Activated CD8-positive, alpha-beta T cell treated with anti-CD3 and anti-CD28 coated beads for 36 hours (primary cell): ENCODE measurements at regions not wholly inside any gene's neighbourhood (a gene's known extent, or its start where the extent isn't known, plus 50 kb on each side); places are given as distances from the start of the nearest gene placed in this dataset.

Experiments
- ATAC-seq: fragments of 200-7000 bp; cut with Tn5 transposase; one replicate; pipeline ENCODE4 v1.10.0; 2021; ENCODE audit warnings: mild to moderate bottlenecking, moderate library complexity
- CTCF ChIA-PET: fragments of 350-600 bp; sonication (Branson Sonifier 250); formaldehyde crosslinking; loops from one replicate; lab custom pipeline; 2021; ENCODE audit warnings: antibody characterized with exemption; lab: Charles Lee
- POLR2A ChIA-PET: fragments of 350-600 bp; sonication (Branson Sonifier 250); formaldehyde crosslinking; loops from one replicate; lab custom pipeline; 2021; ENCODE audit warnings: antibody characterized with exemption; lab: Charles Lee
- DNase-seq: peaks from one replicate; pipeline ENCODE4 v3.0.0-alpha.2; 2020
- H3K27ac Mint-ChIP-seq: one replicate; pipeline ENCODE4 v1.8.0; 2021; ENCODE audit warnings: mild to moderate bottlenecking, mixed read lengths
- H3K27me3 Mint-ChIP-seq: one replicate; pipeline ENCODE4 v1.8.0; 2021; ENCODE audit warnings: mixed read lengths
- H3K36me3 Mint-ChIP-seq: one replicate; pipeline ENCODE4 v1.8.0; 2021; ENCODE audit warnings: low read depth, mixed read lengths
- H3K4me1 Mint-ChIP-seq: one replicate; pipeline ENCODE4 v1.8.0; 2021; ENCODE audit warnings: low read depth, mixed read lengths
- H3K4me3 Mint-ChIP-seq: one replicate; pipeline ENCODE4 v1.8.0; 2021; ENCODE audit warnings: mild to moderate bottlenecking, moderate library complexity, mixed read lengths
- H3K9me3 Mint-ChIP-seq: one replicate; pipeline ENCODE4 v1.8.0; 2021; ENCODE audit warnings: mixed read lengths
- intact Hi-C: fragments of 100-400 bp; cut with micrococcal nuclease; formaldehyde crosslinking; loops from one replicate; pipeline ENCODE4 v1.10.0; 2022
- TF ChIP-seq, protein P1 (sequence below): fragments of 200-600 bp; IDR thresholded peaks from one replicate; pipeline ENCODE4 v1.8.0; 2022; ENCODE audit warnings: antibody characterized with exemption, mild to moderate bottlenecking

DNA sequence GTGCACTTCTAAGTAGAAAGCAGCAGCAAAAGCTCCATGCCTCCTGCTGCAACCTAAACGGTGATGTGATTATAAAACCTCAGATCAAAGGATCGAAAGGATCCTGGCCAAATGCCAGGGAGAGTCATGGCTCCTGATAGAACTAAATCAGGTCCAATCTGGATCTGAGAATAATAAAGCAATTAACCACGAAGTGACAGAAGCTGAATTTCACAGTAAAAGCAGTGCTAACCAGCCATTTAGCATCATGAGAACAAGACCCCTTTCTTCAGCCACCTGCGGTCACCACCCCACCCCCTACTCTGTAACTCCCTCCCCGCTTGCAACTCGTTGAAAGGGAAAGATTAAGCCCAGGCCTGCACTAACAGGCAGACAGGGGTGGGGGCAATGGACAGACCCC is 748.7 kb downstream of the BCL11A start:
- DNase-seq (no peak), ATAC-seq (no peak)
- CTCF ChIA-PET: no interaction called here
- TF ChIP-seq, protein P1, sequence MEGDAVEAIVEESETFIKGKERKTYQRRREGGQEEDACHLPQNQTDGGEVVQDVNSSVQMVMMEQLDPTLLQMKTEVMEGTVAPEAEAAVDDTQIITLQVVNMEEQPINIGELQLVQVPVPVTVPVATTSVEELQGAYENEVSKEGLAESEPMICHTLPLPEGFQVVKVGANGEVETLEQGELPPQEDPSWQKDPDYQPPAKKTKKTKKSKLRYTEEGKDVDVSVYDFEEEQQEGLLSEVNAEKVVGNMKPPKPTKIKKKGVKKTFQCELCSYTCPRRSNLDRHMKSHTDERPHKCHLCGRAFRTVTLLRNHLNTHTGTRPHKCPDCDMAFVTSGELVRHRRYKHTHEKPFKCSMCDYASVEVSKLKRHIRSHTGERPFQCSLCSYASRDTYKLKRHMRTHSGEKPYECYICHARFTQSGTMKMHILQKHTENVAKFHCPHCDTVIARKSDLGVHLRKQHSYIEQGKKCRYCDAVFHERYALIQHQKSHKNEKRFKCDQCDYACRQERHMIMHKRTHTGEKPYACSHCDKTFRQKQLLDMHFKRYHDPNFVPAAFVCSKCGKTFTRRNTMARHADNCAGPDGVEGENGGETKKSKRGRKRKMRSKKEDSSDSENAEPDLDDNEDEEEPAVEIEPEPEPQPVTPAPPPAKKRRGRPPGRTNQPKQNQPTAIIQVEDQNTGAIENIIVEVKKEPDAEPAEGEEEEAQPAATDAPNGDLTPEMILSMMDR: no peak
- Mint-ChIP-seq H3K4me3 (no peak overlapping the region), H3K27ac (no peak overlapping the region), H3K36me3 (no peaks in the 10 kb centered on the region), H3K9me3 (no peaks in the 10 kb centered on the region), H3K27me3 (no peaks in the 10 kb centered on the region), H3K4me1 (no peaks in the 10 kb centered on the region)
- POLR2A ChIA-PET: no interaction called here
- intact Hi-C loops: no loop called here

DNA sequence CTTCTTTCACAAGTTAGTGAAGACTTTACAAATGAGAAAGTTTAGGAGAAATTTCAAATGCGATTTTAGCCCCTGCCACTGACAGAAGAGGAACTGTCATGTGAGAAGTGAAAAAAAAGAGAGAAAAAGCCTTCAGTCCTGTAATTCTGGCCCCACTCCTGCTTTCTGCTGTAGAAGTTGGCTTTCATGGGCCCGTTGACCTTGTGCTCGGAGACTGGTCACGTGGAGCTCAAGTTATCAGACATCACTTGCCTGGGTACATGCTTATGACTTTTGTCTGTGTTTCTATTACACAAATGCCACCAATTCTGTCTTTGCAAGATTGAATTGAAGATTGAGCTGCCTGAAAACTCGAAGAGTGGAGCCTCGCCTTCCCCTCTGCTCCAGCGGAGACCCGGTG is 749.9 kb downstream of the BCL11A start:
- no peaks in the 10 kb centered on the region for H3K36me3 Mint-ChIP-seq
- H3K4me1 Mint-ChIP-seq: no peaks in the 10 kb centered on the region
- no peak overlapping the region for H3K4me3 Mint-ChIP-seq
- no peak overlapping the region for H3K27ac Mint-ChIP-seq
- intact Hi-C loops: no loop called here
- TF ChIP-seq, protein P1: no peak
- ATAC-seq: no peak
- H3K9me3 Mint-ChIP-seq: no peaks in the 10 kb centered on the region
- CTCF ChIA-PET: no interaction called here
- H3K27me3 Mint-ChIP-seq: no peaks in the 10 kb centered on the region
- POLR2A ChIA-PET: interaction anchor here (0.5 kb wide), 1 partner anchor 409 kb away, joined by 3 read pairs; no protein-coding TSS in a partner anchor
- DNase-seq: no peak

DNA sequence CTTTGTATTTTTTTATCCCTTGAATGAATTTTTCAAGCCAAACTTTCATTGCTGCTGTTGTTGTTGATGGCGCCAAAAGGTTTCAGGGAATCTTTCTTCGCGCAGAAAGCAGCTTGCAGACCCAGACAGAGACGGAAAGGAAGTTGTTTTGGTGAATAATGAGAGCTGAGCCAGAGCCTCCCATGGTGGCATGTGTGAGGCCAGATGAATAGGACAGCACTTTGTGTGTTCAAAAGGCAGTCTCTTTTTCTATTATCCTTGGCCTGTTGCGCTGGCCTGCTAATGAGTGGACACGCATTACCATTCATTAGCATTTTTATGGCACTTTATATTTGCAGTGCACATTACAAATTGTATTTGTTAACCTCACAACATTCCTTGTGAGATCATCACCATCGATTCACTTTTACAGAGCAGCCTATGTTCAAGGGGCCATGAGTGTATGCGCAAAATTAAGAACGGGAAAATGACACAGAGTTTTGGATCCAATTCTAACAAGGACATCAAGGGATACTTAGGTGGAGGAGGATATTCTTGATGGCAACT is 754.7 kb downstream of the BCL11A start:
- intact Hi-C loops: no loop called here
- TF ChIP-seq, protein P1: no peak
- DNase-seq: no peak
- POLR2A ChIA-PET: no interaction called here
- CTCF ChIA-PET: interaction anchor here (0.6 kb wide), 1 partner anchor 114 kb away, joined by 3 read pairs; no protein-coding TSS in a partner anchor
- H3K36me3 Mint-ChIP-seq: no peaks in the 10 kb centered on the region
- H3K9me3 Mint-ChIP-seq: no peaks in the 10 kb centered on the region
- no peaks in the 10 kb centered on the region for H3K27me3 Mint-ChIP-seq
- H3K27ac Mint-ChIP-seq: no peak overlapping the region
- no peak for ATAC-seq
- no peaks in the 10 kb centered on the region for H3K4me1 Mint-ChIP-seq
- no peak overlapping the region for H3K4me3 Mint-ChIP-seq

DNA sequence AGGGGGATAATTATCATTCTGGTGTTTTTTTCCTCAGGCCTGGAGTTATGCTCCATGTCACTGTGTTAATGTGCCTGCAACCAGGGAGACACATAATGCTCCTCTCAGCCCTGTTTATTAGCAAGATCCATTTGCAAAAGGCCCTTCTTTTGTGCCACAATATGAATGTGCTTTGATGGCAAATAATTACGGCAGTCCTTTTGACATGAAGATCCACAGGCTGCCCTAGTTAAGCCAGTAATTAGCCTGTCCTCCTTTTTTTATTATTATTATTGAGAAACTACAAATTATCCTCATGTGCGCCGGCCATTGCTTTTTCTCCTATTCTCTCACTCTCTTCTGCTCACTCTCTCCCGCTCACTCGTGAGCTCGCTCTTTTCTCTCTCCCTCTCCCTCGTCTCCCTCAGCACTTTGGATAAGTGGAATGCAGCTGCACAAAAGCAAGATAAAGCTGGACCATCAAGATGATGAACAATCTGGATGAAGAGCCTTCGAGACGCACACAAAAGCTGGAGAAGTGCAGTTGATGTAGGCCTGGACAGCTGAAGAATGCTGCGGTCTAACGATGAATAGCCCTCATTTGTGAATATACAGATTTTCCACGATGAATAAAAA is 762.3 kb downstream of the BCL11A start:
- CTCF ChIA-PET: no interaction called here
- POLR2A ChIA-PET: no interaction called here
- TF ChIP-seq, protein P1: no peak
- Mint-ChIP-seq H3K4me1 (no peaks in the 10 kb centered on the region), H3K4me3 (no peak overlapping the region), H3K36me3 (no peaks in the 10 kb centered on the region), H3K27ac (no peak overlapping the region), H3K9me3 (no peaks in the 10 kb centered on the region), H3K27me3 (no peaks in the 10 kb centered on the region)
- no peak for ATAC-seq
- DNase-seq: no peak
- intact Hi-C loops: no loop called here

DNA sequence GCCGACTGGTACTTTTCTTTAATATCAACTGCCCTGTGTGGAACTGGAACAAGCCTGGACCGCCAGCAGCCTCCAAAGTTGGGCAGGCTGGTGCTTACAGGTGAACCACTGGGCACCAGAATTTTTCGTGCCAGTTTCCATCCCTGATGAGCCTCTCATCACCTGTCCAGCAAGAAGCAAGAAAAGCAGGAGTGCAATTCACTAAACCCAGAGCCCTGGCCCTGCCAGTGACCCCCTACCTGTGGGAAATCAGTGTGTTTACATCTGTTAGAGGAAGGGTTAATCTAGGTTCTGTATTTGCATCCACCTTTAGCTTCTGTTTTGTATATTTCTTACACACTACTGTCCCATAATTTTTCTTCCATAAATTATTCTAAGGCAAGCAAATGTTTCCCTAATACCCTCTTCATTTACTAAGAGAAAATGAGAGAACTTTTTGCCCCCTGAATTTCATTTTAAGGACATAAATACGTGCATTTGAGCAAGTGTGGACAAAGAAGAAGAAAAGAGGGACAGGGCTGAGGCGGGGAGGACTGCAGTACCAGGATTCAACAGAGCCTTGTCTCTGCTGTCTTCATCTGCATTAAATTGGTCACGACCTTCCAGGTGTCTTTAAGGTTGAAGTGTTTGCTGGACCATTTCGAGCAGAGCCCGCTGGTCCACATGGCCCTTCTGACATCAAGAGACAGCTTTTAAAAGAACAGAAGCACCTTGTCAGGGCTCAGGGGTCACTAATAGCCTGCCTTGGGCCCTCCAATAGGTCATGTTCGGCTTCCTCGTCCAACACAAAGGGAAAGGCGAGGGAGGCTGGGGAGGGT is 763.1 kb downstream of the BCL11A start:
- TF ChIP-seq, protein P1: no peak
- Mint-ChIP-seq H3K9me3 (no peaks in the 10 kb centered on the region), H3K36me3 (no peaks in the 10 kb centered on the region), H3K4me1 (no peaks in the 10 kb centered on the region), H3K4me3 (no peak overlapping the region), H3K27me3 (no peaks in the 10 kb centered on the region), H3K27ac (no peak overlapping the region)
- ChIA-PET POLR2A (no interaction called here), CTCF (no interaction called here)
- no peak for ATAC-seq
- intact Hi-C loops: no loop called here
- DNase-seq: no peak
